K562 (cell line): ENCODE measurements at regions not wholly inside any gene's neighbourhood (a gene's known extent, or its start where the extent isn't known, plus 50 kb on each side); places are given as distances from the start of the nearest gene placed in this dataset.

Source experiments
- NR2C2 ChIP-seq, 2 experiments: fragments of 200-800 bp in 1 of 2; sonication (Bioruptor generic) in 1 of 2; sonication (generic) in 1 of 2; formaldehyde crosslinking in 1 of 2; IDR thresholded peaks; 2 replicates each; pipeline versions ENCODE4 v1.6.1 to v1.8.0; 2016 to 2022; ENCODE audit warnings: mild to moderate bottlenecking in 1 of 2, missing compliant biosample characterization in 1 of 2, missing genetic modification characterization in 1 of 2, missing genetic modification reagents in 1 of 2
- POLR2A ChIP-seq: fragments of 450-650 bp; conservative IDR thresholded peaks from 2 replicates; pipeline ENCODE4 v1.6.1; 2016
- ZNF263 ChIP-seq: sonication (generic); formaldehyde crosslinking; IDR thresholded peaks from 2 replicates; pipeline ENCODE4 v1.8.0; 2022; ENCODE audit warnings: mild to moderate bottlenecking, missing genetic modification reagents, borderline replicate concordance
- TF ChIP-seq, protein P1 (sequence below): fragments of 150-350 bp; IDR thresholded peaks from 2 replicates; pipeline ENCODE4 v1.6.1; 2014; ENCODE audit warnings: low read depth, mild to moderate bottlenecking, low read length, borderline replicate concordance
- TF ChIP-seq, protein P2 (sequence below): IDR thresholded peaks from 2 replicates; pipeline ENCODE4 v1.6.1; 2016; ENCODE audit warnings: missing genetic modification characterization, missing compliant biosample characterization

DNA sequence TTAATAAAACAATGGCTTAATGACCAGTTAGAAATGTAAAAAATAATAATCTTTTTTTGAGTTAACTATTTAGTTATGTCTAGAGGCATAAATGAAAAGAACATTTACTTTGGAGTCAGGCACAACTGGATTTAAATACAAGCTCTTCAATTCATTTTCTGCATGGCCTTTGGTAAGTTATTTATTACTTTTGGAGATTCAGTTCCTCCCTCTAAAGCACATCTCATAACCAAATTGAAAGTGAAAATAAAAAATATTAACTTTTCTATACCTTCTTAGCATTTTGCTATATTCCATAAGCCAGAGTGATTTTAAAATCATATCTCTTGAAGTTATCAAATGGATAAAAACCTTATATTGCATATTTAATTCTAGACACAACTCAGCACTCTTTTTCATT is 434.9 kb upstream of the SMARCA2 start:
- TF ChIP-seq POLR2A (no peak), ZNF263 (no peak), NR2C2 (CRISPR knock-in tag; IDR thresholded peaks at IDR 0.05) (no peak), NR2C2 (tag; IDR thresholded peaks at IDR 0.05) (no peak)
- TF ChIP-seq, protein P1, sequence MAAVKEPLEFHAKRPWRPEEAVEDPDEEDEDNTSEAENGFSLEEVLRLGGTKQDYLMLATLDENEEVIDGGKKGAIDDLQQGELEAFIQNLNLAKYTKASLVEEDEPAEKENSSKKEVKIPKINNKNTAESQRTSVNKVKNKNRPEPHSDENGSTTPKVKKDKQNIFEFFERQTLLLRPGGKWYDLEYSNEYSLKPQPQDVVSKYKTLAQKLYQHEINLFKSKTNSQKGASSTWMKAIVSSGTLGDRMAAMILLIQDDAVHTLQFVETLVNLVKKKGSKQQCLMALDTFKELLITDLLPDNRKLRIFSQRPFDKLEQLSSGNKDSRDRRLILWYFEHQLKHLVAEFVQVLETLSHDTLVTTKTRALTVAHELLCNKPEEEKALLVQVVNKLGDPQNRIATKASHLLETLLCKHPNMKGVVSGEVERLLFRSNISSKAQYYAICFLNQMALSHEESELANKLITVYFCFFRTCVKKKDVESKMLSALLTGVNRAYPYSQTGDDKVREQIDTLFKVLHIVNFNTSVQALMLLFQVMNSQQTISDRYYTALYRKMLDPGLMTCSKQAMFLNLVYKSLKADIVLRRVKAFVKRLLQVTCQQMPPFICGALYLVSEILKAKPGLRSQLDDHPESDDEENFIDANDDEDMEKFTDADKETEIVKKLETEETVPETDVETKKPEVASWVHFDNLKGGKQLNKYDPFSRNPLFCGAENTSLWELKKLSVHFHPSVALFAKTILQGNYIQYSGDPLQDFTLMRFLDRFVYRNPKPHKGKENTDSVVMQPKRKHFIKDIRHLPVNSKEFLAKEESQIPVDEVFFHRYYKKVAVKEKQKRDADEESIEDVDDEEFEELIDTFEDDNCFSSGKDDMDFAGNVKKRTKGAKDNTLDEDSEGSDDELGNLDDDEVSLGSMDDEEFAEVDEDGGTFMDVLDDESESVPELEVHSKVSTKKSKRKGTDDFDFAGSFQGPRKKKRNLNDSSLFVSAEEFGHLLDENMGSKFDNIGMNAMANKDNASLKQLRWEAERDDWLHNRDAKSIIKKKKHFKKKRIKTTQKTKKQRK = no peak
- TF ChIP-seq, protein P2, sequence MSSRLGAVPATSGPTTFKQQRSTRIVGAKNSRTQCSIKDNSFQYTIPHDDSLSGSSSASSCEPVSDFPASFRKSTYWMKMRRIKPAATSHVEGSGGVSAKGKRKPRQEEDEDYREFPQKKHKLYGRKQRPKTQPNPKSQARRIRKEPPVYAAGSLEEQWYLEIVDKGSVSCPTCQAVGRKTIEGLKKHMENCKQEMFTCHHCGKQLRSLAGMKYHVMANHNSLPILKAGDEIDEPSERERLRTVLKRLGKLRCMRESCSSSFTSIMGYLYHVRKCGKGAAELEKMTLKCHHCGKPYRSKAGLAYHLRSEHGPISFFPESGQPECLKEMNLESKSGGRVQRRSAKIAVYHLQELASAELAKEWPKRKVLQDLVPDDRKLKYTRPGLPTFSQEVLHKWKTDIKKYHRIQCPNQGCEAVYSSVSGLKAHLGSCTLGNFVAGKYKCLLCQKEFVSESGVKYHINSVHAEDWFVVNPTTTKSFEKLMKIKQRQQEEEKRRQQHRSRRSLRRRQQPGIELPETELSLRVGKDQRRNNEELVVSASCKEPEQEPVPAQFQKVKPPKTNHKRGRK (tag) = no peak
